ENCODE measurements at regions not wholly inside any gene's neighbourhood (a gene's known extent, or its start where the extent isn't known, plus 50 kb on each side); places are given as distances from the start of the nearest gene placed in this dataset.

DNA sequence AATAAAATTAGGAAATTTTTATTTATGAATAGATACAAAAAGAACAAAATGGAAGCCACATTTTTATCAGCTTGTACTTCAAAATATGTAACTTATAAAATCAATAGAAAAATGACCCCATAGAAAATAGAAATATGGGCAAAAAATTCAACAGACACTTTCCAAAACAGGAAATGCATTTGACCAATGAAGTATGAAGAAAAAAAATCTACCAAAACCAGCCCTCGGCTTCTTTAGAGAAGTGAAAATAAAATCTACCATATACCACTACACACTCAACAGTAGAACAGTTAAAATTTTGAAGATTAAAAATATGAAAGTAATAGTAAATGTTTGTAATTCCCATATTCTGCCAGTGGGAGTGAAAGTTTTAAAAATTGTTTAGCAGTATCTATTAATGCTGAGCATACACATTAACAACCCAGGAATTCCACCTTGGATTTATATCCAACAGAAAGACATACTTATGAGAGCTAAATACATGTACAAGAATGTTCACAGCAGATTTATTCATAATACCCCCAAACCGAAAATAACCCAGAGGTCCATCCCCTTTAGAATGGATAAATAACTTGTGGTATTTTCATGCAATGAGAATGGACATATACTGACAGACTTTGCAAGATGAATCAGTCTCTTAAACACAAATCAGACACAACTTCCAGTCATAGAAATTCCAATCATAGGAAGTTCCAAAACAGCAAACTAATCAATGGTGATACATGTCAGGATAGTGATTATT is 318.0 kb downstream of the FIGN start:
- TF ChIP-seq, protein P1, sequence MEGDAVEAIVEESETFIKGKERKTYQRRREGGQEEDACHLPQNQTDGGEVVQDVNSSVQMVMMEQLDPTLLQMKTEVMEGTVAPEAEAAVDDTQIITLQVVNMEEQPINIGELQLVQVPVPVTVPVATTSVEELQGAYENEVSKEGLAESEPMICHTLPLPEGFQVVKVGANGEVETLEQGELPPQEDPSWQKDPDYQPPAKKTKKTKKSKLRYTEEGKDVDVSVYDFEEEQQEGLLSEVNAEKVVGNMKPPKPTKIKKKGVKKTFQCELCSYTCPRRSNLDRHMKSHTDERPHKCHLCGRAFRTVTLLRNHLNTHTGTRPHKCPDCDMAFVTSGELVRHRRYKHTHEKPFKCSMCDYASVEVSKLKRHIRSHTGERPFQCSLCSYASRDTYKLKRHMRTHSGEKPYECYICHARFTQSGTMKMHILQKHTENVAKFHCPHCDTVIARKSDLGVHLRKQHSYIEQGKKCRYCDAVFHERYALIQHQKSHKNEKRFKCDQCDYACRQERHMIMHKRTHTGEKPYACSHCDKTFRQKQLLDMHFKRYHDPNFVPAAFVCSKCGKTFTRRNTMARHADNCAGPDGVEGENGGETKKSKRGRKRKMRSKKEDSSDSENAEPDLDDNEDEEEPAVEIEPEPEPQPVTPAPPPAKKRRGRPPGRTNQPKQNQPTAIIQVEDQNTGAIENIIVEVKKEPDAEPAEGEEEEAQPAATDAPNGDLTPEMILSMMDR (IDR thresholded peaks at IDR 0.05; ENCODE audit: control insufficient read depth, insufficient read depth, low read depth, low read length, missing control alignments): no peak
- no peak for DNase-seq (ENCODE audit: low read depth)
- no peak overlapping the region for H3K4me3 ChIP-seq (ENCODE audit: control insufficient read depth, low read depth, low read length)

DNA sequence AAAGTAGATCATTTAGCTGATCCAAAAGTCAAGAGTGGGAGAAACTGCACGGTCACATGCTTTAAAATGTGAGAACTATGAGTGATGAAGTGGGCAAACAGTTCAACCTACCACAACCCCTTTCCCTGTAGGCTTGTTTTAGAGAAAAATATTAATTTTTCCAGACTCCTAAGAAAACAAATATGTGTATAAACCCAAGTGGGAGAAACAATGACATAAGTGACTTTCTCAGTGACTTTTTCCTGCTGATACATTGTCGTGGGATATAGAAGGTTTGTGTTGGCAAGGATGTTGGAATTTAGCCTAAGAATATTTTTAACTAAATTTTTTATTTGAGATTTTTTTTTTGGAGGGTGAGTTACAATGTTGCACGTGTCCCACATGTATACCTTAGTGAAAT is 321.7 kb downstream of the FIGN start:
- DNase-seq (ENCODE audit: low read depth): no peak
- no peak overlapping the region for H3K4me3 ChIP-seq (ENCODE audit: control insufficient read depth, low read depth, low read length)
- TF ChIP-seq, protein P1 (IDR thresholded peaks at IDR 0.05; ENCODE audit: control insufficient read depth, insufficient read depth, low read depth, low read length, missing control alignments): no peak

DNA sequence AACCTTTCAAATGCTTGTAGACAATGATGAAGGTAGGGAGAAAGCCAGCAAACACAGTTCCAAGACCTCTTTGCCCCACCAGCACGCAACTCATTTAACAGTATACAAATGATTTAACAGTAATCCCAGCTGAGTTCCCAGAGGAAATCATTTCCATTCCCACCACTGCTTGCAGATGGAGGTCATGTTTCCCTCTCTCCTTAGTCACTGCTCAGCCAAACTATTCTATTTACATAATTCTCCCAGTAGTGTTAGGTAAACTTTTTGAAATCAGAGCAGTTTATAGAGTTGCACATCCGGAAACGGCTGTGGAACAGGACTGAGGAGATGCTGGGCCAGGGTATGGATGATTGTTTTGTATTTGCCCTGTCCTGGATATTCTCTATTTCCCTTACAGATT is 328.5 kb downstream of the FIGN start:
- no peak overlapping the region for H3K4me3 ChIP-seq (ENCODE audit: control insufficient read depth, low read depth, low read length)
- TF ChIP-seq, protein P1 (IDR thresholded peaks at IDR 0.05; ENCODE audit: control insufficient read depth, insufficient read depth, low read depth, low read length, missing control alignments): no peak
- DNase-seq (ENCODE audit: low read depth): peak; percentile 5

DNA sequence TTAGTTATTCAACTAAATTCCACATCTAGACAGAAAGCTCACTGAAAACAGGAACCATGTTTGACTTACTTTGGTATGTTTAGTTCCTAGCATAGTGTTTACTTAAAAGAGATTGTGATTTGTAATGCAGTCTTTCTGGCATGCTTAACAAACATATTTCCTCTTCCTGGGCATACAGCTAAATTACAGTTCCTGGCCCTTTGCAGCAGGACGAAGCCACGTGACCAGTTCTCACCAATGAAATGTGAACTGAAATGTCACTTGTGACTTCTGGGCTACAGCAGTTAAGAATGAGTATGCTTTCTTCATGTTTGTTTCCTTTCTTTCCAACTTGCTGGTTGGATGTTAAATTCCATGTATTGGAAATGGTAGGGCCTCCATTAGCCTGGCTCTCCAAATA is 330.5 kb downstream of the FIGN start:
- TF ChIP-seq, protein P1 (IDR thresholded peaks at IDR 0.05; ENCODE audit: control insufficient read depth, insufficient read depth, low read depth, low read length, missing control alignments): no peak
- DNase-seq (ENCODE audit: low read depth): no peak
- no peak overlapping the region for H3K4me3 ChIP-seq (ENCODE audit: control insufficient read depth, low read depth, low read length)

DNA sequence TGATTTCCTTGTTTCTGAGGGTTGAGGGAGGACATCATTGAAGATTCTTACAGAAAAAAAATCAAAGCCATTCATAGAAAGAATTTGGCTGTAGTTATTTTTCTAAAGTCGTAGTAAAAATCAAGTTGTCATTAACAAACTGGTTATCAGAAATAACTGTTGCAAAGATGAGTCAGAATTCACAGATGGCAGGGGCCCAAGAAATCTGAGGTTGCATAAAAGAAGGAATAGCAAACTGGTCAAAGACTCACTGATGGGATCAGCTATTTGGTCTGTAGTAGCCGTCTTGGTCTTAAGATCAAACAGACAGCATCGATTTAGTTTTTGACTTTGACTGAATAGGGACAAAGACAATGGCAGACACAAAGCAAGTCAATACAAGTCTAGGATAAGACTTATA is 334.3 kb downstream of the FIGN start:
- no peak overlapping the region for H3K4me3 ChIP-seq (ENCODE audit: control insufficient read depth, low read depth, low read length)
- peak; percentile 7 for DNase-seq (ENCODE audit: low read depth)
- TF ChIP-seq, protein P1 (IDR thresholded peaks at IDR 0.05; ENCODE audit: control insufficient read depth, insufficient read depth, low read depth, low read length, missing control alignments): no peak

DNA sequence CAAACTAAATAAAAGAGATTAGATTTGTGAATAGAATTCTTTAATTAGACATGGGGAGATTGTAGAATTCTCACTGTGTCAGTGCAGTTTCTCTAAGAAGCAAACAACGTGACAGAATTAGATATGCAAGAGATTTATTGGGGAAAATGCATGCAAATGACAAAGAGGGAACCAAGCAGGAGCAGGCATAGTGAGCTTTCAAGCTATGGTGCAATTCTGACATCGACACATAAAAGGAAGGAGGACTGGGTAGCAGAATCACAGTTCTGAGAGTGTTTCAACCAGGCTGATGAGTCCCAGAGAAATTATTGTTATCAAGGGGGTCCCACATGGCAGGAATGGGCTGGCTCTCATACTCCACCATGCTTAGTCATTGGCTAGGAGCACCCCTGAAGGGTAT is 338.4 kb downstream of the FIGN start:
- TF ChIP-seq, protein P1 (IDR thresholded peaks at IDR 0.05; ENCODE audit: control insufficient read depth, insufficient read depth, low read depth, low read length, missing control alignments): no peak
- H3K4me3 ChIP-seq (ENCODE audit: control insufficient read depth, low read depth, low read length): no peak overlapping the region
- DNase-seq (ENCODE audit: low read depth): no peak

Data from AG09309 (cell line).